ENCODE measurements at regions not wholly inside any gene's neighbourhood (a gene's known extent, or its start where the extent isn't known, plus 50 kb on each side); places are given as distances from the start of the nearest gene placed in this dataset.

DNA sequence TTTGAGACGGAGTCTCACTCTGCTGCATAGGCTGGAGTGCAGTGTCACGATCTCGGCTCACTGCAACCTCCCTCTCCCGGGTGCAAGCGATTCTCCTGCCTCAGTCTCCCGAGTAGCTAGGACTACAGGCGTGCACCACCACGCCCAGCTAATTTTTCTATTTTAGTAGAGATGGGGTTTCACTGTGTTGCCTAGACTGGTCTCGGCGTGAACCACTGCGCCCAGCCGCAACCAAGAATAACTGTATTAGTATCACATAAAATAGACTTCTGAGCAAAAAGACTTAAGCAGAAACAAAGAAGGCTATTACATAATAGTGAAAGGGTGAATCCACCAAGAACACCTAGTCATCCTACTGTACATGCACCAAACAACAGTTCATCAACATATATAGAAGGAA is 67.6 kb upstream of the TFEC start:
- no peak overlapping the region for H3K9ac ChIP-seq (ENCODE audit: low read length)
- no peaks in the 10 kb centered on the region for H3K36me3 ChIP-seq (ENCODE audit: insufficient read depth, low read length)
- no peaks in the 10 kb centered on the region for H3K79me2 ChIP-seq (replicated peaks; ENCODE audit: insufficient read depth, low read length)
- no peak overlapping the region for H3K4me2 ChIP-seq (ENCODE audit: low read length)
- no peaks in the 10 kb centered on the region for H4K20me1 ChIP-seq (ENCODE audit: insufficient read depth)
- no peaks in the 10 kb centered on the region for H3K9me3 ChIP-seq (ENCODE audit: low read length)
- no peaks in the 10 kb centered on the region for H3K27me3 ChIP-seq (ENCODE audit: insufficient read depth, low read depth, low read length)
- H3K27ac ChIP-seq (ENCODE audit: low read length) = no peak overlapping the region
- H3K9me2 ChIP-seq (ENCODE audit: insufficient read depth, low read length) = no peaks in the 10 kb centered on the region
- H2AFZ ChIP-seq (ENCODE audit: low read depth, low read length) = no peak overlapping the region
- H3K4me3 ChIP-seq (ENCODE audit: low read length) = no peak overlapping the region
- TF ChIP-seq EP300 (conservative IDR thresholded peaks at IDR 0.05; ENCODE audit: poor library complexity, severe bottlenecking) (no peak), CTCF (IDR thresholded peaks at IDR 0.05; ENCODE audit: poor library complexity, severe bottlenecking) (no peak)
- no peaks in the 10 kb centered on the region for H3F3A ChIP-seq (ENCODE audit: insufficient read depth, low read length, poor library complexity, severe bottlenecking)

DNA sequence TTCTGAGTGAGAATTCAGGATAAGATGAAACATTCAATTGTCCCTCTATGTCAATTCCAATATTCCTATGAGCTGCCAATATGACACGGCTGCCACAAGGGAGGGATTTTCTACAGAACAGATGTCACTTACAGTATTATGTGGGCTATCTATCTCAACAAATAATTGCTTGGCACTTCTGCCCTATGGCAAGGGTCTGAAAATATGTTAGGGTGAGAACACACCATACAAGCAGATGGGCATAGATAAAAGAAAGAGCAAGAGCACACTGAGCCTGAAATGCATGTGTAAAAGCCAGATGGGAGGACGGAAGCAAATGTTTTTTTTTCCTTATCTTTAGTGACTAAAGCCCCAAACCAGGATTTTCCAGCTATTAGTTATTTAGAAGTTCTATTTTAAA is 70.1 kb upstream of the TFEC start:
- H3K27ac ChIP-seq (ENCODE audit: low read length) = no peak overlapping the region
- no peaks in the 10 kb centered on the region for H3K36me3 ChIP-seq (ENCODE audit: insufficient read depth, low read length)
- no peak overlapping the region for H3K9ac ChIP-seq (ENCODE audit: low read length)
- no peak overlapping the region for H3K4me2 ChIP-seq (ENCODE audit: low read length)
- TF ChIP-seq EZH2 (IDR thresholded peaks at IDR 0.05; ENCODE audit: borderline replicate concordance, insufficient read depth, low read length, poor library complexity, severe bottlenecking) (no peak), SMC3 (conservative IDR thresholded peaks at IDR 0.05; ENCODE audit: poor library complexity) (no peak), EP300 (conservative IDR thresholded peaks at IDR 0.05; ENCODE audit: poor library complexity, severe bottlenecking) (no peak), RAD21 (conservative IDR thresholded peaks at IDR 0.05) (no peak), CTCF (IDR thresholded peaks at IDR 0.05; ENCODE audit: poor library complexity, severe bottlenecking) (no peak), POLR2AphosphoS5 (IDR thresholded peaks at IDR 0.05) (no peak), TAF1 (IDR thresholded peaks at IDR 0.05; ENCODE audit: low read depth) (no peak)
- no peaks in the 10 kb centered on the region for H3K9me3 ChIP-seq (ENCODE audit: low read length)
- H3K79me2 ChIP-seq (replicated peaks; ENCODE audit: insufficient read depth, low read length) = no peaks in the 10 kb centered on the region
- H2AFZ ChIP-seq (ENCODE audit: low read depth, low read length) = no peak overlapping the region
- H3F3A ChIP-seq (ENCODE audit: insufficient read depth, low read length, poor library complexity, severe bottlenecking) = no peaks in the 10 kb centered on the region
- no peaks in the 10 kb centered on the region for H3K9me2 ChIP-seq (ENCODE audit: insufficient read depth, low read length)
- H4K20me1 ChIP-seq (ENCODE audit: insufficient read depth) = no peaks in the 10 kb centered on the region
- no peak overlapping the region for H3K4me3 ChIP-seq (ENCODE audit: low read length)
- H3K27me3 ChIP-seq (ENCODE audit: insufficient read depth, low read depth, low read length) = no peaks in the 10 kb centered on the region

DNA sequence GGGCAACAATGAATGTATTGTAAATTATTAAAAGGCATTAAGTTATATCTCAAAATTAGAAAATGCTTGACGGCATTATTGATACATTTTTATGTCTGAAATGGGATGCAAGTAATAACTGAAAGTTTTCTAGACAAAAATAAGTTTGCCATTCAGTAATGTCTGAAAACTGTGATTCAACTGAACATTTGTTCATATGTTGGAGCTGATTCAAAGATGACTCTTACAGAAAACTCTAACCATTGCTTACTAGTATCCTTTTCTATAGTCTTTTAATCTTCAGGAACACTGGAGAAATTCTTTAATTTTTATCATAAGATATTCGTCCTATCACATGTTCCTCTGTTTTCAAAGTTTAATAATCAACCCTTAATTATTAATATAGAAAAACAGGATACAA is 71.1 kb upstream of the TFEC start:
- Histone ChIP-seq H3K36me3 (ENCODE audit: insufficient read depth, low read length) (no peaks in the 10 kb centered on the region), H3K27ac (ENCODE audit: low read length) (no peak overlapping the region), H3K9me2 (ENCODE audit: insufficient read depth, low read length) (no peaks in the 10 kb centered on the region), H3K9ac (ENCODE audit: low read length) (no peak overlapping the region), H2AFZ (ENCODE audit: low read depth, low read length) (no peak overlapping the region), H3K4me2 (ENCODE audit: low read length) (no peak overlapping the region), H3K79me2 (replicated peaks; ENCODE audit: insufficient read depth, low read length) (no peaks in the 10 kb centered on the region), H3K4me3 (ENCODE audit: low read length) (no peak overlapping the region), H3F3A (ENCODE audit: insufficient read depth, low read length, poor library complexity, severe bottlenecking) (no peaks in the 10 kb centered on the region), H3K9me3 (ENCODE audit: low read length) (no peaks in the 10 kb centered on the region), H4K20me1 (ENCODE audit: insufficient read depth) (no peaks in the 10 kb centered on the region), H3K27me3 (ENCODE audit: insufficient read depth, low read depth, low read length) (no peaks in the 10 kb centered on the region)
- TF ChIP-seq MXI1 (conservative IDR thresholded peaks at IDR 0.05; ENCODE audit: poor library complexity, severe bottlenecking) (no peak), EZH2 (IDR thresholded peaks at IDR 0.05; ENCODE audit: borderline replicate concordance, insufficient read depth, low read length, poor library complexity, severe bottlenecking) (no peak), RAD21 (conservative IDR thresholded peaks at IDR 0.05) (no peak), CTCF (IDR thresholded peaks at IDR 0.05; ENCODE audit: poor library complexity, severe bottlenecking) (no peak), SMC3 (conservative IDR thresholded peaks at IDR 0.05; ENCODE audit: poor library complexity) (no peak)
